ENCODE measurements at regions not wholly inside any gene's neighbourhood (a gene's known extent, or its start where the extent isn't known, plus 50 kb on each side); places are given as distances from the start of the nearest gene placed in this dataset.

DNA sequence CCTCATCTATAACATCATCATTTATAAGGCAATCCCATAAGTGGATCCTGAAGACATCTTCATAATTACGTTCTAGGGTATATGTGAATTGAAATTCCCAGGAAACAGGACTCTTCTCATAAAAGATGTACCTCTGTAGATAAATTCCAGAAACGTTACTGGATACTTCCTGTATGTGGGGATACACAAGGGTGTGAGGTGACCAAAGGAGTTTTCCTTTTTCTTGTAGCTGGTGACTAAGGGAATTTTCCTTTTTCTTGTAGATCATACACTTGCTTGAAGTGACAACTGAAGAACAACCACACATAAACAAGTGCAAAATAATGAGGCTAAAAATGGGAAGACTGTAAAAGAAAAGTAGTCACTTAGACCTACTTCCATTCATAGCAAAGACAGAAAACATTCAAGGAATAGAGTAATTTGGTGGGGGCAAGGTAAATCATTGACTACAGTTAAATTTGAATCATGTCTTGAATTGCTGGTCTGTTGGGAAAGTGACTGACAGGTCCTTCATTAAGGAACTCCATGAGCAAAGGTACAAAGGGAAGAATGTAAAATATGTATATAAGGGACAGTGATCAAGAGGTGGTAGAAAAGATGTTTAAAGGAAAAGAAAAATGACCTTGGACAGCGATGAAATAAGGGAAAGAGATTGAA lies 53.2 kb upstream of the UBE2E3 start:
- TF ChIP-seq, protein P1, sequence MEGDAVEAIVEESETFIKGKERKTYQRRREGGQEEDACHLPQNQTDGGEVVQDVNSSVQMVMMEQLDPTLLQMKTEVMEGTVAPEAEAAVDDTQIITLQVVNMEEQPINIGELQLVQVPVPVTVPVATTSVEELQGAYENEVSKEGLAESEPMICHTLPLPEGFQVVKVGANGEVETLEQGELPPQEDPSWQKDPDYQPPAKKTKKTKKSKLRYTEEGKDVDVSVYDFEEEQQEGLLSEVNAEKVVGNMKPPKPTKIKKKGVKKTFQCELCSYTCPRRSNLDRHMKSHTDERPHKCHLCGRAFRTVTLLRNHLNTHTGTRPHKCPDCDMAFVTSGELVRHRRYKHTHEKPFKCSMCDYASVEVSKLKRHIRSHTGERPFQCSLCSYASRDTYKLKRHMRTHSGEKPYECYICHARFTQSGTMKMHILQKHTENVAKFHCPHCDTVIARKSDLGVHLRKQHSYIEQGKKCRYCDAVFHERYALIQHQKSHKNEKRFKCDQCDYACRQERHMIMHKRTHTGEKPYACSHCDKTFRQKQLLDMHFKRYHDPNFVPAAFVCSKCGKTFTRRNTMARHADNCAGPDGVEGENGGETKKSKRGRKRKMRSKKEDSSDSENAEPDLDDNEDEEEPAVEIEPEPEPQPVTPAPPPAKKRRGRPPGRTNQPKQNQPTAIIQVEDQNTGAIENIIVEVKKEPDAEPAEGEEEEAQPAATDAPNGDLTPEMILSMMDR (conservative IDR thresholded peaks at IDR 0.05), result no peak
- no peaks in the 10 kb centered on the region for H3K9me3 Mint-ChIP-seq

GRCh38 chr2:180925700-180926099 lies 54.7 kb upstream of the UBE2E3 start:
- Mint-ChIP-seq H3K36me3 (ENCODE audit: low read depth) (no peaks in the 10 kb centered on the region), H3K9me3 (no peaks in the 10 kb centered on the region), H3K27me3 (ENCODE audit: low read depth) (no peaks in the 10 kb centered on the region), H3K4me3 (no peak overlapping the region), H3K27ac (ENCODE audit: unreplicated experiment) (no peak overlapping the region), H3K4me1 (no peaks in the 10 kb centered on the region)
- TF ChIP-seq, protein P1 (conservative IDR thresholded peaks at IDR 0.05), result no peak
- DNase-seq (ENCODE audit: low read depth, low spot score), result no peak

More for the DNA sequence above, 53.2 kb upstream of the UBE2E3 start:
- DNase-seq (ENCODE audit: low read depth, low spot score), result no peak
- no peak overlapping the region for H3K4me3 Mint-ChIP-seq
- H3K4me1 Mint-ChIP-seq, result no peaks in the 10 kb centered on the region
- no peak overlapping the region for H3K27ac Mint-ChIP-seq (ENCODE audit: unreplicated experiment)
- H3K36me3 Mint-ChIP-seq (ENCODE audit: low read depth), result no peaks in the 10 kb centered on the region
- no peaks in the 10 kb centered on the region for H3K27me3 Mint-ChIP-seq (ENCODE audit: low read depth)

DNA sequence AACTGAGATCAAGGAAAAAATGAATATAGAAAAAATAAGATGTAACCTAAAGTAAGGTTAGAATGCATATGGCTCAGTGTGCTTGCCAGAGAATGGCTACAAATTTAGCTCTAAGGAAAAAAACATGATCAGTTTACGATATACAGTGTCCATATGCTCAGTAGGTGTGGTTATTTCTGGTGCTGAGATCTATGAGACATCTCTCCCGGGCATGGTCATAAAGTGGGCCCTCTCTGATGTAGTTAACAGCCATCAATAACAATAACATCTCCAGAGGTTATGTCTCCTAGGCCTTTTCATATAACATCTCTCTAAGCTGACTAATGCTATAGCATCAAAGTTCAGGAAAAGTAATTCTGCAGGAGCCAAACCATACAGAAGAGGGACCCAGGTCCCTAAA lies 56.3 kb upstream of the UBE2E3 start:
- TF ChIP-seq, protein P1 (conservative IDR thresholded peaks at IDR 0.05), result no peak
- Mint-ChIP-seq H3K9me3 (no peaks in the 10 kb centered on the region), H3K4me3 (no peak overlapping the region), H3K27me3 (ENCODE audit: low read depth) (no peaks in the 10 kb centered on the region), H3K27ac (ENCODE audit: unreplicated experiment) (no peak overlapping the region), H3K36me3 (ENCODE audit: low read depth) (no peaks in the 10 kb centered on the region), H3K4me1 (no peaks in the 10 kb centered on the region)
- DNase-seq (ENCODE audit: low read depth, low spot score), result no peak

GRCh38 chr2:180910831-180911665 lies 69.4 kb upstream of the UBE2E3 start:
- no peaks in the 10 kb centered on the region for H3K36me3 Mint-ChIP-seq (ENCODE audit: low read depth)
- H3K27me3 Mint-ChIP-seq (ENCODE audit: low read depth), result no peaks in the 10 kb centered on the region
- H3K9me3 Mint-ChIP-seq, result peaks cover 2% of the 10 kb centered on the region
- TF ChIP-seq, protein P1 (conservative IDR thresholded peaks at IDR 0.05), result no peak
- DNase-seq (ENCODE audit: low read depth, low spot score), result no peak
- H3K4me1 Mint-ChIP-seq, result peaks cover 9% of the 10 kb centered on the region
- no peak overlapping the region for H3K4me3 Mint-ChIP-seq
- no peak overlapping the region for H3K27ac Mint-ChIP-seq (ENCODE audit: unreplicated experiment)

- no peak for DNase-seq (ENCODE audit: low read depth, low spot score)
- H3K4me1 Mint-ChIP-seq, result peaks cover 19% of the 10 kb centered on the region
- H3K27ac Mint-ChIP-seq (ENCODE audit: unreplicated experiment), result no peak overlapping the region
- no peak overlapping the region for H3K4me3 Mint-ChIP-seq
- TF ChIP-seq, protein P1 (conservative IDR thresholded peaks at IDR 0.05), result no peak
- H3K27me3 Mint-ChIP-seq (ENCODE audit: low read depth), result no peaks in the 10 kb centered on the region
- H3K36me3 Mint-ChIP-seq (ENCODE audit: low read depth), result no peaks in the 10 kb centered on the region
- peaks cover 2% of the 10 kb centered on the region for H3K9me3 Mint-ChIP-seq
Observed at GRCh38 chr2:180907731-180908130, 72.7 kb upstream of the UBE2E3 start.
